Hematopoietic multipotent progenitor cell (in vitro differentiated cells): ENCODE measurements at regions not wholly inside any gene's neighbourhood (a gene's known extent, or its start where the extent isn't known, plus 50 kb on each side); places are given as distances from the start of the nearest gene placed in this dataset.

Experiments used
- DNase-seq, 3 donors: peaks; one replicate each; pipeline ENCODE4 v3.0.0-alpha.2; 2011 to 2015; ENCODE audit warnings: low read depth in 2 of 3, low spot score in 2 of 3

DNA sequence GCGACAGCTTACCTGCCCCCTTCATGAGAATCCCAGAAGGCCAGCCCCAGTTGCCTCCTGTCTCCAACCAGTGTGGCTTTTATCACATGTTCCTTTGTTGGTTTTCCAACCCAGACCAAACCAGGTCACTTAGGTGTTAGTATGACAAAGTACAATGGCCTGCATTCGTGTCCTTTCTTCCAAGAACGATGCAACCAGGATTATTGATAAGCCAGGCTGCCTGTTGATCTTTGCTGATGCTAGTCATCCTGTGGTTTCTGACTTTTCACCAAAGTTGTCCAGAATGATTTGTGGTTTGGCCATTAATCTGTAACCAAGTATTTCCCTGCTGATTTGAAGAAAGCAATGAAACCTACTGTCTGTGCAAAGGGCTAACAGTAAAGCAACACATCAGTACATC, 191.4 kb downstream of the CYLD start:
- DNase-seq = no peak

DNA sequence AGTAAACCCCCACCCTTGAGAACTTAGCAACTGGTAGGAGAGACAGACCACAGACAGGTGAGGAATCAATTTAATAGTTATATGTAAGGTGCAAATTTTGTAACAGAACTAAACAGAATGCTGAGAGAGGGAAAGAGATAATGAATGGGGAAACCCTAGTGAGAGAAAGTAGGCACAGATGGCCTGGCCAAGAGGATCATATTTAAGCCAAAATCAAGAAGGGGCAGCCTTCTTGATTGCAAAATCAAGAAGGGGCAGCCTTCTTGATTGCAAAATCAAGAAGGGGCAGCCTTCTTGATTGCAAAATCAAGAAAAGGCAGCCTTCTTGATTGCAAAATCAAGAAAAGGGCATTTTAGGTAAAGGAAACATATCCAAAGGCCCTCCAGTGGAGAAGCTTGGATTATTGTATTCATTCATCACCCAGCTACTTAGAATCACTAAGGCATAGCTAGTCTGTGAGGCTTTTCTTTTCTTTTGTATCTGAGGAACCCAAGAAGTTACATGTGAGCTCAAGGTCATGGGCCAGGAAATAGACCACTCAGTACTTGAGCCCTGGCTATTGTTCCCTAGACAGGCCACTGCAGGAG, 190.6 kb downstream of the CYLD start:
- no peak for DNase-seq

DNA sequence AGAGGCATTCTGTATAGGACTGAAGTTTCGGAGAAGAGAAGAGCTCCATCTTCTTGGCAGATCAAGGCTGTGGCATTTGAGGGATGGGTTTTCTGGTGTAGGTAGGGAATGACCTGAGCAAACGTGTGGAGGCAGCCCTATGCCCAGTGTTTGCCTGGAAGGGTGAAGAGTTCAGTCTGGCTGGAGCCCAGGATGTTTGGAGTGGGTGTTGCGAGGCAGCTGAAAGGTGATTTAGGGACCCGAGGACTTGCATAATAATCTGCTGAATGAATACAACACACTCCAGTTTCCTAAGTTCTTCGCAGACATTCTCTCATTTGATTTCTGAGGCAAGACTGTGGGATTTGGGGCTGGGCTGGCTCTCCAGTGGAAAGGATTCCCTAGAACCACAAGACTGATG, 186.2 kb downstream of the CYLD start:
- DNase-seq = no peak

DNA sequence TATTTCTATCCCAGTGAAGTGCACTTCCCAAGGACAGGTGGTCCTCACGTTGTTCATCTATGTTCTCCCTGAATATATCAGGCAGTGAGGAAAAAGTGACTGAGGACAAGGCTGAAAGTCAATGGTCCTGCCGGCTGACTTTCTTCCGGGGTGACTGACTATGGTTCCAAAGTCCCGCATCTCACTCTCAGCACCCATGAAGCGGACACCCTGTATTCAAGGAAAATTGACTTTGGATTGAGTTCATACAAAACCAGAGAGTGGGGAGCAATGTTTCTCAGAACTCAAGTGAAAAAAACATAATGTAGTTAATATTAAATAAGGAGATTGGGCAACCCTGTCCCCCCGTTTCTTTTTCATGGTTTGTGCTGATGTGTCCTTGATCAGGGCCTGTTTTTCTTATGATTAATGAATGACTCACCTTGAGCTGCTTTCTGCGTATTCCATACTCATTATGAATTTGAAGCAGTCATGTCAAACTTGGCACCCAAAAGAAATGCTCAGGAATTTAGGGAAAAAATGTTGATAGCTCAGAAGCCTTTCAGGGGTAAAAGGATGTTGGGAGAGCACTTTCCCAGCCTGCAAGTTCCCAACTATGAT, 184.0 kb downstream of the CYLD start:
- DNase-seq = no peak

DNA sequence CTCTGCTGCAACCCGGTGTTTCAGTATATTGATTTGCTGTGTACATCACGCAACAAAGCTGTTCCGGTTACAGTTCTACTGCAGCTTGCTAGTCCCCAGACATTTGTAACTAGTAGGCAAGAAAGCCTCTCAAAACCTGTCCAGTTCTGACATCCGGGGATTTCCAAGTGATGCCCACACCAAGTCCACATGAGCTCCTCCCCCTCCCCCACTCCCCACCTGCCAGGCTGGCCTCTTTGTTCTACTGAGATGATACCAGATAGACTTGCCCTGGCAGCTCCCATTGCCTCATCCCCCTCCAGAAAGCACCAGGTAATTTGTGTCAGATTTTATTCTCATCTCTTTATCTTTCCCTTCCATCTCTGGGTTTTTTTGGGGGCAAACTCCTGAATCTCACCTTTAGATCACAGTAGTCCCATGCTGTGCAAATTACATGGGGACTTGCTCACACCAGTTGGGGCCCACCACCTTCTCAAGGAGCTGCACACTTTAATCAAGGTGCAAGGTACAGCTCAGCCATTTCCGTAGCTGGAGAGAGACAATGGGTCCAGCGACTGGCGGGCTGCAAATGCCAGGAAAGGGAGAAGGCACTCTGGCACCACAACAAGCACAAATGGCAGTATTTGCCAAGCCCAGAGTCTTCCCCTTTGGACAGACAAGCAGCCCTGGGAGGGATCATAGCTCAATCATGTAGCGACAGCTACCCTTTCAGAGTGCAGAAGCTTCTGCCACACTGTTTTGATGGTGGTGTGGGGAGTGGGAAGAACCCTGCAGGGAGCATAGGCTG, 183.1 kb downstream of the CYLD start:
- no peak for DNase-seq

- DNase-seq = no peak
Observed at GRCh38 chr16:50917950-50918703, 176.2 kb downstream of the CYLD start.

DNA sequence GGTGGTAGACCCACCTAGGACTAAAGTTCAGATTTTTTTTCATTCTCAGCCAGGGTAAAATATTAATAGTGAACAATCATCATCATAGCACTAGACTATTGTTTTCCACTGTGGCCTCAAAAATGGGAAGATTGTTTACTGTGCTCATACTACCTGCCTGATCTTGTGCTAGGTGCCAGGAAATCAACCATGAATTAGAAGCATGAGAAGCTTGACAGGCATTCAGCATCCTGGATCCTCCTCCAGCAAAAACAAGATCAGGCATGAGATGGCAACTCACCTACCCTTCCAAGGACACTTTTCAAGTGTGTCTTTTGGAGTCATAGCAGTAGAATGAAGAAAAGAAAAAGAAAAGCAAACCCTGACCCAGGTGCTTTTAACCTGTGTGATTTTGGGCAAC, 174.2 kb downstream of the CYLD start:
- DNase-seq = no peak

DNA sequence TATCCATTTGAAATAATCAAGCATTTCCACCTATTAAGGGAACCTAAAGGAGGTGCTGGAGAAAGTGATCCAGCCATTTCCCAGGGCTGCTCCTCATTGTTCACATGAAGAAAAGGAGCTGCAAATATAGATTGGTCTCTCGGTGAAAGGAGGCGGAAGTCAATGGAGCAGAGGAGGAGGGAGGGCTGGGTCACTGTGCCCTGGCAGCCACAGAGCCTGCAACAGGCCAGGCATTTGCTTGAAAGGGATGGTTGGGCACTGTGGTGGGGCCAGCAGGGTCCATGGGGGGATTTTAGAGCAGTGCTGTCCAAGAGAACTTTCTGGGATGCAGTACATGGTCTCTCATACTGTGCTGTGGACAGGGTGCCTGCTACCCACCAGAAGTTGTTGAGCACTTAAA, 173.2 kb downstream of the CYLD start:
- no peak for DNase-seq

DNA sequence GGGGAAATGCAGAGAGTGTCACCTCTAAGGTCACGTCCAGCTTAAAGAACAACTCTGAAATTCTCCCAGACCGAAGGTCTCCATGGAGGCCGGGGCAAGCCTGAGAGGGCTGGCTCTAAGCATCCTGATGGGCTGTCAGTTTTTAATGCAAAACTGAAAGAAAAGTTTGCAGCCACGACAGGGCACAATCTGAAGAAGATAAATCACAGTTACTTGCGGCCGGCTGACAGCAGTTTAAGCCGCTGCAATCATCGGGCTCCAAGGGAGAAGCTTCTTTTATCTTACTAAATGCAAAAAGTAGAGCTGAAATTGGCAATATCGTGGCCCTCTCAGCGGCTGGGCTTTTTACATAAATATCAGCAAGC, 168.8 kb downstream of the CYLD start:
- no peak for DNase-seq

DNA sequence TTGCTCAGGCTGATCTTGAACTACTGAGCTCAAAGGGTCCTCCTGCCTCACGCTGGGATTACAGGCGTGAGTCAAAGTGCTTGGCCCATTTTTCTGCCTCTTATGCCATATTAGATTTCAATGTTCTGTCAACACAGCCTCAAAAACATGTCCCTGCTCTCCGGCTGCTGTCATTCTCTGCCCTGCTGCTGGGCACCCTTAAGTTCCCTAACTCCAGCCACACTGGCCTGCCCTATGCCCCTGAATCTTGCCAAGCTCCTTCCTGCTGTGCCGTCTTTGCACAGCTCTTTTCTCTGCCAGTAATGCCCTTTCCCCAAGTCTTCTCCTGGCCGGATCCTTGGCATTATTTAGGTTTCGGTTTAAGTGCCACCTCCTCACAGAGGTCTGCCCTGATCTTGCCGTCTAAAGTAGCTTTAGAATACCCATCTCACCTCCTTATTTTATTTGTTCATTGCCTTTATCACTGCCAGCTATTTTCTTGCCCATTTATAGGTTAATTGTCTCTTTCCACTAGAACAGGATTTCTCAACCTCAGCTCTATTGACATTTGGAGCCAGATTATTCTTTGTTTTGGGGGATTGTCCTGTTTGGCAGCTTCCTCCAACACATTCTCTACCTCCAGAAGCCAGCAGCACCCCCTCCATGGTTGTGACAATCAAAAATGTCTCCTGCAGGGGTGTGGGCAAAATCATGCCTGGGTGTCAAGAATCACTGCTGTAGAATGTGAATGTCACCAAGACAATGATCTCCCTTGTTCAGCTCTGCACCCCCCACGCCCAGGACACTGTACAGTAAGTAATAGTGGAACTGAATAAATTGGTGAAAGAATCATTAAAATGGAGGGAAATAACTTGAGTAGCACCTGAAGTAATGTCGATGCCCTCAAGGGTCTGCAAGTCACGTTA, 168.2 kb downstream of the CYLD start:
- DNase-seq = no peak

DNA sequence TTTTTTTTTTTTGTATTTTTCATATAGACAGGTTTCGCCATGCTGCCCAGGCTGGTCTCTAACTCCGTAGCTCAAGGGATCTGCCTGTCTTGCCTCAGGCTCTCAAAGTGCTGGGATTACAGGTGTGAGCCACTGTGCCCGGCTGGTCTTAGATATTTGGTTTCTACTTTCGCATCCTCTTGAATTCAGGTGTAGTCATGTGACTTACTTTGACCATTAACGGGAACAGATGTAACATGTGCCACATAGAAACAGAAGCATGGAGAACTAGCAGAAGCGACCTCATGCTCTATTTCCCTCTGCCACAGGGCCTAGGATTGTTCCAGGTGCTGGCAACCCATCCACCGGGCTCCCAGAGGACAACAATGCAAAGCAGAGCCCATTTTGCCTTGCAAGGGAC, 166.6 kb downstream of the CYLD start:
- no peak for DNase-seq

GRCh38 chr16:50906454-50906853, 164.6 kb downstream of the CYLD start:
- DNase-seq = no peak

GRCh38 chr16:50902457-50902856, 160.6 kb downstream of the CYLD start:
- no peak for DNase-seq

DNA sequence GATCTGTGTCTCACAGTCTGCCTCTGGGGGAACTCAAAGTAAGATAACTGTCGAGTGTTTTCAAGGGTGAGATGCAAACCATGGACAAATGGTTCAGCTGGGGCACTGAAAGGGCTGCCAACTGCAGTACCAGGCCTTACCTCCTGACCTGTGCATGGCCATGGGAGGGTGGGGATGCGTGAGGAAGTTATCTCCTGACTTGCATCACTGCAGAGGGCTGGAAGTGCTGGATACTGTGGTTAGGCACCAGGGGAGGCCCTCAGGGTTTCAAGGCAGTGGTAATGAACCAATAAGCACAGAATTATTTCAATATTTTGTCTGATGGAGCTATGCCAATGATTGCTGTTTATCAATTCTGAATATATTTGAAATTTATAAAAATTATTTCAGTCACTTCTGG, 159.2 kb downstream of the CYLD start:
- DNase-seq = no peak

- no peak for DNase-seq
Observed at GRCh38 chr16:50900391-50900942, 158.6 kb downstream of the CYLD start.

DNA sequence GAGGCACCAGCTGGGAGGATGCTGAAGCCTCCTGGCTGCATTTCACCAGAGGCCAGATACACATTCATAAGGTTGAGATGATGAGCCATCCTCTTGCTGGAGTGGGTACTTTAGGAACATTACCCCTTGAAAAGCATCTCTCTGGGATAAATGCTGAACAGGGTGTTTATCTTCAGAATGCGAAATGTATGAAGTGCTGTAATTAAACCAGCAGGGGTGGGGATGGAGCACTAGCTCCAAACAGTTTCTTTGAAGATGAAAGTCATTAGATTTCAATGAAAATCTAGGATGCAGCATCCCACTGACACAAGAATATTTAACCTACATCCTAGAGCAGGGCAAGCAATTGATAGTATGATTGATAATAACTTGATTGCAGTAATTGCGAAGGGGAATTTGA, 158.1 kb downstream of the CYLD start:
- DNase-seq = no peak

DNA sequence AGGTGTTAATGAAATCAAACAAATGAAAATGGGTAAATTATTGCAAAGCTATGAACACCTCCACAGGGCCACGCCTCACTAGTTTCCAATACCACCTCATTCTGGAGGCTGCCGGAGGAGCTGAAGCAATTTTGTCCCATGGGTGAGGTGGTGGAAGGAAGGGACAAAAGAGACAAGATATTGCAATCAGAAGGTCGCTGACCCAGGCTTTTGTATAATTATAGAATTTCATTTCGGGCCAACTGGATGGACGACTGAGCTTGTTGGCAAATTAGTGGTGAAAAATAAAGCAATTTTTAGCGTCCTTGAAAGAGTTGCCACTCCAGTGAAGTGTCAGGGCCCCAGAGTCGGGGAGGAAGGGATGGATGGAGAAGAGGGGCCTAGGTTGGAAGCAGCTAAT, 147.9 kb downstream of the CYLD start:
- no peak for DNase-seq

DNA sequence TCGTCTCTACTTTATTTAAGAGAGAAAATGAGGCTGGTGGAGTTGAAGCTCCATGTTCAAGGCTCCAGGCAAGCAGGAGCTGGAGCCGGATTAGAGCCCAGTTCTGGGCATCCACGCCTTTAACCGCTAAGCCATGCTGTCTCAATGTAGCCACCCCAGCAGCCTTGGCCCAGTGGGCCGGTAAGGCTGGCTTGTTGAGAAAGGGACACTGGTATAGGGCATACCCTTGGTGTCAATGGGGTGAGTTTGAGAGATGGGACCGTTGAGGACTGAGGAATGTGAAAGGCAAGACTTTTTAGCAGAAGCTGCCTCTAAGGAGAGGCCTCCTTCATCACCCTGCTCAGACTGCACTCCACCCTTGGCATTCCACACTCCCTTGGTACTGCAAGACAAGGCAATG, 147.4 kb downstream of the CYLD start:
- no peak for DNase-seq

- DNase-seq = no peak
Observed at GRCh38 chr16:50888486-50889261, 146.8 kb downstream of the CYLD start.
